DND-41 (cell line): ENCODE measurements at regions not wholly inside any gene's neighbourhood (a gene's known extent, or its start where the extent isn't known, plus 50 kb on each side); places are given as distances from the start of the nearest gene placed in this dataset.

Experiments used
- CTCF ChIP-seq: IDR thresholded peaks from 2 replicates; pipeline ENCODE4 v1.5.1; 2012; ENCODE audit warnings: borderline replicate concordance, low read length, moderate library complexity, mild to moderate bottlenecking; ENCODE audit not compliant: poor library complexity, severe bottlenecking; ENCODE audit errors: extremely low read depth
- EZH2 ChIP-seq: IDR thresholded peaks from 3 replicates; pipeline ENCODE4 v1.6.1; 2012; ENCODE audit warnings: borderline replicate concordance, low read depth, mild to moderate bottlenecking, moderate library complexity, low read length, inconsistent platforms; ENCODE audit not compliant: severe bottlenecking

GRCh38 chr5:123671711-123672456 is 159.9 kb downstream of the CSNK1G3 start:
- TF ChIP-seq EZH2 = no peak
- no peak for TF ChIP-seq CTCF
